D721Med (cell line): ENCODE measurements at regions not wholly inside any gene's neighbourhood (a gene's known extent, or its start where the extent isn't known, plus 50 kb on each side); places are given as distances from the start of the nearest gene placed in this dataset.
A peak's percentile ranks its signal among the peaks of the same experiment; 100 is the strongest.
"Not testable (repeated sequence)": the region's sequence is repeated elsewhere in the genome, so short reads cannot be mapped to it uniquely, and the experiment has no call there.

ENCODE experiments used
- DNase-seq: peaks from one replicate; pipeline ENCODE4 v3.0.0; 2011; ENCODE audit warnings: low spot score; ENCODE audit not compliant: insufficient read length
- FAIRE-seq: peaks from 2 replicates; lab custom pipeline; 2011; peaks lifted over from hg19 to GRCh38; lab: Jason Lieb, UNC
- TF ChIP-seq, protein P1 (sequence below): IDR thresholded peaks from 2 replicates; pipeline ENCODE4 v1.5.1; 2012; ENCODE audit warnings: mild to moderate bottlenecking, control low read depth; ENCODE audit not compliant: insufficient read depth; ENCODE audit errors: missing control alignments

DNA sequence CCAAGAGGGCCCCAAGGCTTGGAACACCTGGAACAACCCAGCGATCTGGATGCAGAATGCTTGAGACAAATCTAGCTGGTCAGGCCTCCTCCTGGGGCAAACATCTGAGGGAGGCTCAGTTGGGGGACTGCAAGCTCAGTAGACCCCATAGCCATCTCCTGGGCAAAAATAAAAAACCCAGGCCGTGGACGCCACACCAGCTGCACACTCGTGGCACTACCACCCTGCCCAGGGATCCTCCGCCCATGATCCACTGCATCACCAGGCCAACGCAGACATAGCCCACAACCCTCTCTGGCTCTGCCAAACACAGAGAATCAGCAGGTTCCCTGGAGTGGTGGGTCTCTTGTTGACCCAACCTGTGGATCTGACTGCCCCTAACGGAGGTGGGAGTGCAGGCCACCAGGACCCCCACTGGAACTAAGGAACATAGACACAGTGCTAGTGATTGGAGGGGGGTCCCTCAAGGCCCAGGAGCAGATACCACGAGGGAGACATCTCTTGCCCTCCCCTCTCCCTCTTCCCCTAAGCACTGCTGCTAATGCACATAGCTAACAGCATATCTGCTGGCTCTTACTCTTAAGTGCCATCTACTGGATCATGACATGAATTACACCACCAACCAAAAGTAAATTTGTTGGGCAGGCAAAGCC lies 147.2 kb downstream of the CHD1L start:
- peak; percentile 90 for FAIRE-seq
- TF ChIP-seq, protein P1, sequence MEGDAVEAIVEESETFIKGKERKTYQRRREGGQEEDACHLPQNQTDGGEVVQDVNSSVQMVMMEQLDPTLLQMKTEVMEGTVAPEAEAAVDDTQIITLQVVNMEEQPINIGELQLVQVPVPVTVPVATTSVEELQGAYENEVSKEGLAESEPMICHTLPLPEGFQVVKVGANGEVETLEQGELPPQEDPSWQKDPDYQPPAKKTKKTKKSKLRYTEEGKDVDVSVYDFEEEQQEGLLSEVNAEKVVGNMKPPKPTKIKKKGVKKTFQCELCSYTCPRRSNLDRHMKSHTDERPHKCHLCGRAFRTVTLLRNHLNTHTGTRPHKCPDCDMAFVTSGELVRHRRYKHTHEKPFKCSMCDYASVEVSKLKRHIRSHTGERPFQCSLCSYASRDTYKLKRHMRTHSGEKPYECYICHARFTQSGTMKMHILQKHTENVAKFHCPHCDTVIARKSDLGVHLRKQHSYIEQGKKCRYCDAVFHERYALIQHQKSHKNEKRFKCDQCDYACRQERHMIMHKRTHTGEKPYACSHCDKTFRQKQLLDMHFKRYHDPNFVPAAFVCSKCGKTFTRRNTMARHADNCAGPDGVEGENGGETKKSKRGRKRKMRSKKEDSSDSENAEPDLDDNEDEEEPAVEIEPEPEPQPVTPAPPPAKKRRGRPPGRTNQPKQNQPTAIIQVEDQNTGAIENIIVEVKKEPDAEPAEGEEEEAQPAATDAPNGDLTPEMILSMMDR, result peak; percentile 91
- peak; percentile 25 for DNase-seq

DNA sequence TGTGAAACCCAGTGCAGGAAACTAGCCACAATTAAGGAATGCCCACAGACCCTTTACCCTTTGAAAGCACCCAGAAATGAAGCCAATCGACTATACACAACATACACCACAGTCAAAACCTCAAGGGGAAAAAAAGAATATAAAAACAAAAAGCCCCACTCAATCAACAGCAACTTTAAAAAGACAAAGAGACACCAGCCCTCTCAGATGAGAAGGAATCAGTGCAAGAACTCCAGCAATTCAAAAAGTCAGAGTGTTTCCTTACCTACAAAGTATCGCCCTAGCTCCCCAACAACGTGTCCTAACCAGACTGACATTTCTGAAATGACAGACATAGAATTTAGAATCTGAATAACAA lies 147.7 kb downstream of the CHD1L start:
- TF ChIP-seq, protein P1, result no peak
- FAIRE-seq (no peak), DNase-seq (no peak)

DNA sequence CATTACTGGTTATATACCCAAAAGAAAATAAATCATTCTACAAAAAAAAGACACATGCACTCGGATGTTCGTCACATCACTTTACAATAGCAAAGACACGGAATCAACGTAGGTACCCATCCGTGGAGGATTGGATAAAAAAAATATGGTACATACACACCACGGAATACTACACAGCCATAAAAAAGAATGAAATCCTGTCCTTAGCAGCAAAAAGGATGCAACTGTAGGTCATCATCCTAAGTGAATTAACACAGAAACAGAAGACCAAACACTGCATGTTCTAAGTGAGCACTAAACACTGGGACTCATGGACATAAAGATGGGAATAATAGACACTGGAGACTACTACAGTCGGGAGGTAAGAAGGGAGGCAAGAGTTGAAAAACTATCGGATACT lies 148.6 kb downstream of the CHD1L start:
- FAIRE-seq, result no peak
- DNase-seq, result no peak
- TF ChIP-seq, protein P1, result no peak

DNA sequence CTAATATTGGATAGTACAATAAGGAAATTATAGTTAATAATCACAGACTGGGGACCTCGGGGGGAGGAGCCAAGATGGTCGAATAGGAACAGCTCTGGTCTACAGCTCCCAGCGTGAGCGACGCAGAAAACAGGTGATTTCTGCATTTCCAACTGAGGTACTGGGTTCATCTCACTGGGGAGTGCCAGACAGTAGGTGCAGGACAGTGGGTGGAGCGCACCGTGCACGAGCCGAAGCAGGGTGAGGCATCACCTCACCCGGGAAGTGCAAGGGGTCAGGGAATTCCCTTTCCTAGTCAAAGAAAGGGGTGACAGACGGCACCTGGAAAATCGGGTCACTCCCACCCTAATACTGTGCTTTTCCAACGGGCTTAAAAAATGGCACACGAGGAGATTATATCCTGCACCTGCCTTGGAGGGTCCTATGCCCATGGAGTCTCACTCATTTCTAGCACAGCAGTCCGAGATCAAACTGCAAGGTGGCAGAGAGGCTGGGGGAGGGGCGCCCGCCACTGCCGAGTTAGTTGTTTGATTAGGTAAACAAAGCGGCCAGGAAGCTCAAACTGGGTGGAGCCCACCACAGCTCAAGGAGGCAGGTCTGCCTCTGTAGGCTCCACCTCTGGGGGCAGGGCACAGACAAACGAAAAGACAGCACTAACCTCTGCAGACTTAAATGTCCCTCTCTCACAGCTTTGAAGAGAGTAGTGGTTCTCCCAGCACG lies 138.8 kb upstream of the BCL9 start:
- DNase-seq, FAIRE-seq: not testable (repeated sequence)

DNA sequence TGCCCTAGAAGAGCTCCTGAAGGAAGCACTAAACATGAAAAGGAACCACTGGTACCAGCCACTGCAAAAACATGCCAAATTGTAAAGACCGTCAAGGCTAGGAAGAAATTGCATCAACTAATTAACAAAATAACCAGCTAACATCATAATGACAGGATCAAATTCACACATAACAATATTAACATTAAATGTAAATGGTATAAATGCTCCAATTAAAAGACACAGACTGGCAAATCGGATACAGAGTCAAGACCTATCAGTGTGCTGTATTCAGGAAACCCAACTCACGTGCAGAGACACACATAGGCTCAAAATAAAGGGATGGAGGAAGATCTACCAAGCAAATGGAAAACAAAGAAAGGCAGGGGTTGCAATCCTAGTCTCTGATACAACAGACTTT lies 137.0 kb upstream of the BCL9 start:
- DNase-seq, FAIRE-seq: not testable (repeated sequence)

DNA sequence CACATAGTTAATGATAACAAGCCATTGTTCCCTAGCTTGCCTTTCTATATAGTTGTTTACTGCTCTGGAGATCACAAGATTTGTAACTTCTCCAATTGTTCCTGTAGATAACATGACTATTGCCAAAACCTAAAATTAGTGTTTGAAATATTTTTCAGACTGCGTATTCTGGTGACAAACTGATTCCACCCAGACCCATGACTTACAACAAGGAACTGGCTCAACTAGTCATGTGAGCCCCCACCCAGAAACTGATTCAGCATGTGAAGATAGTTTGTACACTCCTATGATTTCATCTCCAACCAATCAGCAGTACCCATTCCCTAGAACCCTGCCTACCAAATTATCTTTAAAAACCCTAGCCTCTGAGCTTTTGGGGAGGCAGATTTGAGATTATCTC lies 131.4 kb upstream of the BCL9 start:
- TF ChIP-seq, protein P1, result no peak
- no peak for DNase-seq

DNA sequence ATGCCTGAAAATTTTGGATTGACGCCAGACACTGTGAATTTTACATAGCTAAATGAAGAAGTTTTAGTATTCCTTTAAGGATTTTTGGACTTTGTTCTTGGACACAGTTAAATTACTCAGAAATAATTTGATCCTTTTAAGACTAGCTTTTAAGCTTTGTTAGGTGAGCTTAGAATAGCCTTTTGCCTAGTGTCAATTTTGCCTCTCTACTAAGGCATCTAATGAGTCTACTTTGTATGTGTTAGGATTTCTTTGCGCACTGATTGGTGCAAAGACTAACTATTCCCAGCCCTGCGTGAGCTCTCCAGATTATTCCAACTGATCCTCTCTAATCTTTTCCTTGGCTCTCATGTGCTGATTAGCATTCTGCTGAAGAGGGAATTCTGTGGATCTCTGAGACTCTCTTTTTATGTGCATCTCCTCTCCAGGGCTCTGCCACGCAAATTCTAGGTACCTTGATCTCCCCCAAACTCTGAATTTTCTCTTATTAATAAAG lies 128.1 kb upstream of the BCL9 start:
- DNase-seq, result peak; percentile 26
- FAIRE-seq, result peak; percentile 98
- TF ChIP-seq, protein P1, result no peak

More for the DNA sequence above, 131.4 kb upstream of the BCL9 start:
- FAIRE-seq, result no peak

DNA sequence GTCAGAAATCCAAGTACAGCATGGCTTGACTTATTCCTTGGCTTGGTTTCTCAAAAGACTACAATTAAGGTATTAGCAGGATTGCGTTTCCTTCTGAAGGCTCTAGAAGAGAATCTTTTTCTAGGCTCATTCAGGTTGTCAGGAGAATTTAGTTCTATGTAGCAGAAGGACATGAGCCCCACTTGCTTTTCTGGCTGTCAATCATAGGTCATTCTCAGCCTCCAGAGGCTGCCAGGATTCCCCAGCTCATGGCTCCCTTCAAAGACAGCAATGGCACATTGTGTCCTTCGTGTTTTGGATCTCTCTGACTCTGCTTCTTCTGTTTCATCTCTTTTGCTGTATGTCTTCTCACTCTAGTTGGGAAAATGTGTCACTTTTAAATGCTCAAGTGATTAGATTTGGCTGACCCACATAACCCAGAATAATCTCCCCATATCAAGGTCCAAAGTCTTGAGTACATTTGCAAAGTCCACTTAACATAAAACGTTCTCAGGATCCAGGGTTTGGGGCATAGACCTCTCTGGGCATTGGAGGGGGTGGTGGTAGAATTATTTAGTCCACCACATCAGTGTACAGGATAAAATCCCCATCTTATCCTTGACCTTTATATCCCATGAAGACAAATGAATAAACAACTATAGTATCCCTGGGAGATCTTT lies 126.7 kb upstream of the BCL9 start:
- TF ChIP-seq, protein P1, result no peak
- FAIRE-seq (no peak), DNase-seq (no peak)
